RPMI8226 (cell line): ENCODE measurements at regions not wholly inside any gene's neighbourhood (a gene's known extent, or its start where the extent isn't known, plus 50 kb on each side); places are given as distances from the start of the nearest gene placed in this dataset.

Experiments used
- DNase-seq: peaks from one replicate; pipeline ENCODE4 v3.0.0-alpha.2; 2015

DNA sequence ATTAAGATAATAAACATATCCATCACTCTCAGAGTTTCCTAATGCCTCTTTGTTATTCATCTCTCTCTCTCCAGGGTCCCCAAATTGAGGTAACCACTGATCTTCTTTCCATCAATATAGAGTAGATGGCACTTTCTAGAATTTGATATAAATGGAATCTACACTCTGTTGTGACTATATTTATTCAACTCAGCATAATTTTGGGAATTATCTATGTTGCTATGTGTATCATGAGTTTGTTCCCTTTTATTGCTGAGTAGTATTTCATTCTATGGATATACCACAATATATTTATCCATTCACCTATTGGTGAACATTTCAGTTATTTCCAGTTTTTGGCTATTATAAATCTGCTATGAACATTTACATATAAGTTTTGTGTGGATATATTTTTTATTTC is 230.7 kb downstream of the HLX start:
- no peak for DNase-seq

DNA sequence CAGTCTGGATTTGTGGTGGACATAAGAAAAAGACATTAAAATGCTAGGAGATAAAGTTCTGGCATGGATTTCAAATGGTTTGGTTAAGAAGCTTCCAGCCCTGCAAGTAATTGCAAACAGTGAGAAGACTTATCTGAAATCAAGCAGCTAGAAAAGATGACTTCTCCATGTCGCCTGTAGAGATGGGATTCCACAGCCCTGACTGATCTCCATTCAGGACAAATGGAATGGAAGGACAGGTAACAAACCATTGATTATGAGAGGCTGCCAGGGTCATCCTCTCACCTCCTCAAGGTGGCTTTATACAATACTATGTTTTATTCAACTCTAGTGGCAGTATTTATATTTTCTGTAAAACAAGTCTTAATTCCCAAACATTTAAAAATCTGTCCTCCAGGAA is 237.9 kb downstream of the HLX start:
- DNase-seq, result no peak

DNA sequence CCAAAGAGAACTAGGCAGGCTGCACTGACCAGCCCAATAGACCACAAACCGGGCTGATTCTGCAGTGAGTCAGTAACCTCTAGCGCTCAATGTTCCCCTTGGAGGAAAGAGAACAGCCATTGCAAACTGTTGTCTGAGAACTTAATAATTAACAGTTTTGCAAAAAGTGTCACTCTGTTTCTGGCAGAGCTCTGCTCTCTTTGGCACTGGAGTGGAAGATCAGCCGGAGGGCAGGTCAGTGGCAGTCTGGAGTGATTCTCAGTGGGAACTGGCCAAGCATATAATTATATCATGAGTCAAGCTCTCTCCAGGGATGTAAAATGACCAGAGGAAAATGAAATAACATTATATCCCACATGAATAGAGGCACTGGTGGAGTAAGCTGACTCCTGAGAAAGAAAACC is 238.3 kb downstream of the HLX start:
- DNase-seq, result no peak

DNA sequence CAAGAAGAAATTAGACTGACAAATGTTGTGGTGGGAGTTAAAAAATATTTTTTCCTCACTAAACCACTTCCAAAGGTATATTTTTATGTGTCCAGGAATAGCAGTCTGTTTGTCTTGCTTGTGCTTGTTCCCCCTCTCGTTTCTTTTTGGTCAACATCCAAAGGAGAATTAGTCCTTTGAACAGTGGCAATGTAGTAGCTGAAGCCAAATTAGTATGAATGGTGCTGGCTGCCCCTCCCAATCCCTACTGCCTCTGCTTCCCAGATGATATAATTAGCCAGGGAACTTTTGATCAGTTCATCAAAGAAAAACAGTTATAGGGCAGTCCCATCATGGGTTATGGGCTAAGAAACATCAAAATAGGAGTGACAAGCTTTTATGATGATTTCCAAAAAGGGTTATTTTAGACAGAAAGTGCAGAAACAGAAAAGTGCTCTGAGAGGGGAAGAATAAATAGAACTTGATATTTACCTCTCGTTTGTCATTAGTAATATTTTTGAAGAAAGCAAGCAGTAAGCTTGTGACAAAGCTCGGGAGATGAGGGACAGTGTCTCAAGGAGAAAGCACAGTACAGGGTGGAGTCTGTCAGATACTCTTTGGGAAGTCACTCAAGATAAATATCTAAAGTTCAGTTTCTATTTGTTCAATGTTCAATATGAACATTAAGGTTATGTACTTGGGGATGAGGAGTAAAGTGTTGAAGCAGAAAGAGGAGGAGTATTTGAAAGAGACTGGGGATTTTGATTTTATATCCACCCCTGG is 239.1 kb downstream of the HLX start:
- DNase-seq, result no peak

DNA sequence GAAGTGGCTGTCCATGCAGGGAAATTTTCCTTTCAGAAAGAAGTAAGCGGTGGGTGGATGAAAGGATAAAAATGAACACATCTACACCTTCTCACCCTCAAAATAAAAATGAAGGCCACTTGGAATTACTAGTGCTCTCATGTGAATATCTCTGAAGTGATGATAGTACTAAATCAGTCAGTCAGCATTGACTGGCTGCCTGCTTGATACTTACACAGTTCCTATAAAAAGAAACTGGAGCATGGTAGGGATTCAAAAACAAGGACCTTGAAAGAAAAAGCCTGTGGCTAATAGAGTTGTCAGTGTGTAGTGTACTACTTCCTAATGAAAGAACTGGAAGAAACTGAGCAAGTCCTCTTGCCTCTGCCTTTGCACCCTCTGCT is 239.7 kb downstream of the HLX start:
- no peak for DNase-seq

DNA sequence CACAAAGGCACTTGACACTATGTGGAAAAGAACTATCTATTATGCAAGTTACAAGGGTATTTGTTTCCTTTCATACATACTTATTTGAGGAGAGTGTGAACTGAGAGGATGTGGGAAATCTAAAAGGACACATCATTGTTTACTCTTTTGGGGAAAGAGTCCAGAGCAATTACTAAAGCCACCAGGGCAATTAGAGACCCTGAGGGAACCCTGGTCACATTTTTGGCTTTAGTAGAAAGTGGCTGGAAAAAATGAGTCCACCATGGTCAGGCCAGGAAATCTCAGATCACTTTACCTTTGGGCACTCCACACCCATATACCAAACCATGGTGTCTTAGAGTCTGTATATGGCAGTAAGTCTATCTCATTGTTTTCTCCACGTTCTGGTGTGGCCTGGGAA is 243.3 kb downstream of the HLX start:
- no peak for DNase-seq

DNA sequence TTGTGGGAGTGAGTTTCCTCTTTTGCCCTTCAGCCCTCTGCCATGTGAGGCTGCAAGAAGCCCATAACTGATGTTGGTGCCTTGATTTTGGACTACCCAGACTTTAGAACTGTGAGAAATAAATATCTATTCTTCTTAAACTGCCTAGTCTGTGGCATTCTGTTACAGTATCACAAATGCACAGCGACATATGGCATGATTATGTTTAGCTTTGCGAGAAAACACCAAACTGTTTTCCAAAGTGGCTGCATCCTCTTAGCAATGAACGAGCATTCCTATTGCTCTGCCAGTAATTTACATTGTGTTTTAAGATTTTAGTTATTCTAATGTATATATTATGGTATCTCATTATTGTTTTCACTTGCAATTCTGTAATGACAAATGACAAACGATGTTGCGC is 246.7 kb downstream of the HLX start:
- DNase-seq, result no peak

DNA sequence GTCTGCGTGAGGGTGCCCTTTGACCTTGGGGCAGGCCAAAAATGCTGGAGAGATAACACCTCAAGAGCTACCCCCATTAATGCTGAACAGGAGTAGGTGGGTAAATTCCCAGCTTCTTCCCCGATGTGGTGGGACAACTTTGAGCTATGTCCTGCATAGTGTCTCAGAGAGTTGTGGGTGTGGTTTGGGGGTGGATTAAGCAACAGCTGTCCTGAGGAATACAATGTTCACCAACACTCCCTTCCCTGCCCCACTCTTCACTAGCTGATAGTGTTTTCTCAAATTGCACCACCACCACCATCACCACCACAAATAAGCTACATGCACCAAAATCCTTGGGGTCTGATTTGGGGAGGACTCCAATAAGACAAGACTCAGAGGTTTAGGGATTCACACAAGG is 258.4 kb downstream of the HLX start:
- DNase-seq, result no peak

DNA sequence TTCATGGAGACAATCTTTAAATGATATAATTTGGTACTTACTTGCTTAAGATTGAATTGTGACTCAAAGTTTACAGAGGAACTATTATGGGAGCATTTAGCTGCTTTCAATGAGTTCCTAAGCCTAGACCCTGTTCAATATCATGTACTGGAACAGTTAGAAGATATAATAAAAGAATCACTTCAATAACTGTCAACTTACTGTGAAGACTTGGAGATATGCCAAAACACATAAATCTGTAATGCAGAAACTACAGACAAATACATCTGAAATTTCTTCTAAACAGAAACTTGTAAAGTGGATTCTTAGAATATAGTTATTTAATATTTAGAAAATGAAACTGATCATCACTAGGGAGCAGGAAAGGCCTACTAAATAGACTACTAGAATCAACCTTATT is 259.3 kb downstream of the HLX start:
- DNase-seq, result no peak

DNA sequence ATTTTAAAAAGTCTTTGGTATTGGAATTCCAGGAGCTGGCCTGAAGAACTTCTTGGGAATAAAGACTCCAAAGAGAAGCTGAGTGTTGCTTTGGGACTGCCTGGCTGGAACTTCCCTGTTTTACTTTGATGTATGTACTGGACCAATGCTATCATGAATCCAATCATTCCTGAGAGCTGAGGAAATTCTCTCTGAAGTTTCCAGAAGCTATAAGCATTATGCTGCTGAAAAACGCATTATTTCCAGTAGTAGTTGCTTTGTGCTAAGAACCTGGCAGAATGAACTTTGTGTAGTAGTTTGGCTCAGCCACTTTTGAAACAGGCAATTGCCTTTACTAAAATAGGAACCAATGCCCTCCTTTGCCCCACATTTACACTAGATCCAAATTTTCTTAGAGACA is 260.7 kb downstream of the HLX start:
- DNase-seq, result no peak

DNA sequence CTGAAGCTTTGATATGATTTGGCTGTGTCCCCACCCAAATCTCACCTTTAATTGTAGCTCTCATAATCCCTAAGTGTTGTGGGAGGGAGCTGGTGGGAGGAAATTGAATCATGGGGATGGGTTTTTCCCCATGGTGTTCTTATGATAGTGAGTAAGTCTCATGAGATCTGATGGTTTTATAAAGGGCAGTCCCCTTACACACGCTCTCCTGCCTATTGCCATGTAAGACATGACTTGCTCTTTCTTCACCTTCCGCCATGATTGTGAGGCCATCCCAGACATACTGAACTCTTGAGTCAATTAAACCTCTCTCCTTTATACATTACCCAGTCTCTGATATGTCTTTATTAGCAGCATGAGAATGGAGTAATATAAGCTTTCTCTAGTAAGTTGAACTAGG is 261.9 kb downstream of the HLX start:
- DNase-seq, result no peak

DNA sequence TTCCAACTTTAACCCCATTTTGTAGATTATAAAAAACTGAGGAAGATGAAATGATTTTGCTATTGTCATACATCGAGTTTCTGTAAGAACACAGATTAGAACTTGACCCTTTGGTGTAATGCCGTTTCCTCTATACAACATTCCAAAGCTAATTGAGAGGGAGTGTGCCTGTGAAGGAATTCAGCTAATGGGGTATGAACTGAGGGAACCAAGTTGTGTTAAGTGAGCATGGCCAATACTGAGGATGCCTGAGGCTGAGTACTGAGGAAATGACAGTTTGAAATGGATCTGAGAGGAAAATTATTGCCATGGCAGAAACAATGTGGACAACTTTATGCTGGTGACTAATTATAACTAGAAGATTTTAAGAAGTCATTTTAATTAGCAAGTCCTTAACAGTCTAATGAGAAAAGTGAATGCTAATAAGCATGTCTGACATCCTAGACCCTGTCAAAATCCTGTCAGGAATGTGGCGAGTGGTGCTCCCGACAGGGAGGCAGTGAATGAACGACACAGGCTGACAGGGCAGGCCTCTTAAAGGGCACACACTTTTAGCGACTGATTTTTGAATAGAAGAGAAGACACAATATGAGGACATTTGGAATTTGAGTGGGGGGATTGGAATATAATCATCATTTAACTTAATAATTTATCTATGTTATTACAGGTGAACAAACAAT is 262.5 kb downstream of the HLX start:
- no peak for DNase-seq

DNA sequence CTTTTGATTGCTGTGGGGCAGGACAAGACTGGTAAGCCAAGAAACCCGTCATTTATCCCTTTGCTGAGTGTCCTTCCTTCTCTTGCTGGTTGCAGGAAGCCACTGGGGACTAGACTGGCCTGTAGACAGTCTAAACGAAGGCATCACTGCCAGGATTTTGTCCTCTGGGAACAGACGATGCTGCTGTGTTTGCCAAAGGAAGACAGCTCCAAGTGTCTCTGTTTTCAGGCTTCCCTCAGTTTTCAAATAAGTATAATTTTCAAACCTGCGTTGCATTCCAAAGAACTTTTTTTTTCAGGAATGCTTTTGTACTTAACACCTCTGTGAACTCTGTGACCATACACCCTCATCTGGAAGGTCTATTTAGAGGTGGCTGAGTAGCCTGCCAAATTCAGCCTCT is 269.4 kb downstream of the HLX start:
- no peak for DNase-seq

DNA sequence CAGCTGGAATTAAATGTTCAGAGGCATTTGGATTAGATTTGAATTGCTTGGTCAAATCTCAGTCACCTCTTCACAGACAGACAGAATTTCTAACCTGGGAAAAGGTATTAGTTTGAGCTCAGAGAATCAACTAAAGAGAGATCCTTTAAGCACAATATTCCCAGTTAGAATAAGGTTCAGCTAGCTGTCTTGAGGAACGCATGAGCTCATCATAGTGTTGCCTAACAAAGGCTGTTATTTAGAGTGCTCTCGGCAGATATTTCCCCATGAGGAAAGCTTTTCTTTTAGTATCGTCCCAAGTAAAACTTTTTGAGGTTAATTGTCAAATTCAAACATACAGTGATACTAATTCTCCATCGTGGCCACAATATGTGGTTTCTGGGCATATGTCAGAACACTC is 269.9 kb downstream of the HLX start:
- DNase-seq, result no peak

DNA sequence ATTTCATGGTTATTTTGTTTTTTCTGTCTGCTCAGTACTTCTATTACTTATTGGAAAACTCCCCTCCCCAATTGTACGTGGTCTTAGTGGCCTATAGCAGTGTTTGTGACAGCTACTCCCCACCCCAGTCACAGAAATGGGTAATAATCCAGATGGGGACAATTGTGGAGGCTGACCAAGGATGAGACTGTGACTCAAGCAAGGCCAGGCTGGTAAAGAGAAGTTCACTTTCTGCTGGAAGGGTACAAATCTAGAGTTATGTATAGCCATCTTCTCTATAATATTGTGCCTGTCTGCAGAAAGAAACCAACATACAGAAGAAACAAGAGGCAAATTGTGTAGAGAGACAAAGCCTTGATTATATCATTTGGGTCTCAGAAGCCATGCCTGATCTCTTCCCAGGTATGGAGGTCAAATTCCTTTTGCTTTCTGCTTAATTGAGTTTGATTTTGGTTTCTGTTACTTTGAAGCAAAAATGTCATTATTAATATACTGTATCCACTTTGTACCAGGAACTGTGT is 270.4 kb downstream of the HLX start:
- no peak for DNase-seq

DNA sequence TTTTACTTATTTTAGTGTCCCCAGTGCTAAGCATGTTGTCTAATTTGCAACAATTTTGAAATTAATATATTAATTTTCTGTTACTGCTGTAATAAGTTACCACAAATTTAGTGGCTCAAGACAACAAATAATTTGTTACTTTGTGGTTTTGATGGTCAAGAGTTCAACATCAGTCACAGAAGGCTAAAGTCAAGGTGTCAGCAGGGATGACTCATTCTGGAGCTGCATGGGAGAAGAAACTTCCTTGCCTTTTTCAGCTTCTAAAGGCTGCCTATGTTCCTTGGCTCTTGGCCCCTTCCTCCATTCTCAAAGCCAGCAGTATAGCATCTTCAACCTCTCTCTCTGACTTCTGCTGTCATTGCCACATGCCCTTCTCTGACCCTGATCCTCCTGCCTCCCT is 271.8 kb downstream of the HLX start:
- no peak for DNase-seq

DNA sequence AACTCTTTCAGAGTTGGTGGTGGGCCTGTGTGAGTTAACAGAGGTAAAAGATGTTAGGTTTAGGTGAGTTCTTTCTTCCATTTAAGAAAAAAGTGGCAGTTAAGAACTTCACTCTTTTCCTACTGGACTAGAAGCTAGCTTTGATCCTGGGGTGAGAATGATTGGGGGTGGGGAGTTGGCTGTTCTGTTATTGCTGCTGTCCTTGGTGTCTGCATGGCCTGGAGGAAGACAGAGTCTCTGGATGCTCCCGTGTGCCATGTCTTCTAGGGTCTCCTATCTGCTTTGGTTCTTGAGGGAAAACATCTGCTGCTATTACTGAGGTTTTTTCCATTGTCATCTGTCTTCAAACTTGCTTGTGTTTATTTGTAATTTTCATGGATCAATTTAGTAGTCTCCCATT is 275.7 kb downstream of the HLX start:
- DNase-seq, result no peak

DNA sequence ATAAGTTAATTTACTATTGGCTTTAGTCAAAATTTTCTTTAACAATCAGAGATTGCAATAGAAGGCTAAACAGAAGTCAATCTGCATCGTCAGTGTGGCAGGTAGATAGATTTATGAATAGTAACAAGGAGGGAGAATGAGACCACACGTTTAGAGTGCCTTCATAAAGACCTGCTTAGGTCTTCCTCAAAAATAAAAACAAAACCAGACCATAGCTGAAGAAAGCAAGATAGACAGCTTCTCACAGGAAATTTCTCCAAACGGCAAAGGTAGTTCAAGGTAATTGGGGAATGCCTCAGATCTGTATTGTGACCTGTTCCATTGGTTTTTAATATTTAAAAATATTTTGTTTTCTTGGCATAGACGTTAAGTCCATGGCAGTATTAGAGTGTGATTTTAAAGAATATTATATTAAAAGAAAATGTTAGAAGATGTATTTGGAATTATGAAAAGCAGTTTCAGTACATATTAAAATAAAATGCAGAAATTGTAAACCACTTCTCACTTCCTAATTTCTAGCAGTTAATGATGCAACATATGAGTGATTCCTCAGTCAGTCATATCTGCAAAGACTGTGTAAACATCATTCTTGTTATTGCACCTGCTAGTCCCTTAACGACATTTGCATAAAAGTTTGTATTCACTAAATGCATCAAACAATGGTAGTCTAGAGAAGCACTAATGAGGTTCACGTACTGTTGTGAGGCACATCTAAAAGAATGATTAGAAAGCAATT is 278.0 kb downstream of the HLX start:
- DNase-seq, result no peak

DNA sequence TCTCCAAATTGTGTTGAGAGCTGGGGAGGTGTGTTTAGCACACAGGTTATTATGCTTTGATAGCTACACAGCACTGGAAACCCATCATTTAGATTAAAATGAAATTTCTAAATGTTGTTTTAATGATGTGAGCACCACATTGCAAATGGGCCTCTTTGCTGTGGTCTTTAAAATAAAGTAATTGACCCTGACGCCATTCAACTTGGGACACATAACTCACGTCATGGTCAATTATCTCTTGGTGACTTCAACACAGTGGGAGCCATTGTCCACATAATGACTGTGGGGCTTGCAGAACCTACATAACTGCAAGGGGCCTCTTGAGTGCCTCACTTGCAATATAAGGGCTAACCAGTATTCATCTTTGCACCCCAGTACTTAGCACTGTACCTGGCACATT is 280.4 kb downstream of the HLX start:
- DNase-seq, result no peak

DNA sequence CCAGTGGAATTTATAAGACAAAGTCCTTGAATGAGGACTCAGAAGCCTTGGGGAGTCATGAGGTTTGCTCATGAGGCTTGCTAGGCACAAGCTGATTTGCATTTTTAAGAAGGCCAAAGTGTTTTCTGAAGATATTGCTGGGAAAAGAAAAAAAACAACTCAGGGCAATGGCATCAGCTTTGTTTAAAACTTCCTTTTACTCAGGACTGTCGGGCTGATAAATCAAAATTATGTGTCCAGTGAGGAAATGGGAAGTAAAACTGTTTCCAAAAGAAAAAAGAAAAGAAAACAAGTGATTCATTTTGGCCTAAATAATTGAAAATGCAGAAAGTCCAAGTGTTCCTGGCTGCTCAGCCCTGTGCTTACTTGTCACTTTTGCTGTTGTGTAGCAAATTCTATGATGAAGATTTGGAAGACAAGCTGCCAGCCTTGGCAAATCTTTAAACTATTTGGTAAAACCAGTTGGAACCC is 282.4 kb downstream of the HLX start:
- no peak for DNase-seq

DNA sequence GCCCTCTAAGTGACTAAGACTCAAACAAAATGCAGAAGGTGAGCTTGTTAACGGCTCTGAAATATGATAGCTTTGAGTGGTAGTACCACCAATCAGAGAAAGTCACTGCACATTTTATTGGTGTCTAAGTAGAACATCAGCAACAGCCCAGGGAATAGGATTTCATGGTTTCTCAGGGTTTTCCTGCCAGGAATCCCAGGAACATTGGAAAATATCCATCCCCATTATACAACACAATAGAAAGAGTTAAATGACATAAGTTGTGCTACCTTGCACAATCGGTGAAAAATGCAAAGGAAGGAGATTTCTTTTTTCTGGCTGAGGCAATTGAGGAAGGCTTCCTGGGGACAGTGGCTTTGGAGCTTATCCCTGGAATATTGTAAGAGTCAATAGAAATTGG is 283.1 kb downstream of the HLX start:
- no peak for DNase-seq

DNA sequence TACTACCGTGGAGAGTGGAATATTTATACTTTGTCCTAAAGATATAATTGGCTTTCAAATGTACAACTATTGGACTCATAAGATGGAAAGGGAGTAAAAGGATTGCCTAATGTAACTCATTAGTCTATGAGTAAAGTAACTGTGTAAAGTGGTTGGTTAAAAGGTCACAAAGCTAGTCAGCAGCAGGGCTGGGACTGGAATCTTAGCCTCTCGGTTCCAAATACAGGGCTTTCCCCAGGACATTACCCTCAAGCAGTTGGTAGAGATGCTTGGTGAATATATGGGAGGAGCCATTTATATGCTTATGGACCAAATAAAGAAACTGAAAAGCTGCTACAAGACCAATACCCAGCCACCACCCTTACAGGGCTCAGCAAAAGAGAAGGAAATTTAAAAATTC is 283.7 kb downstream of the HLX start:
- no peak for DNase-seq

DNA sequence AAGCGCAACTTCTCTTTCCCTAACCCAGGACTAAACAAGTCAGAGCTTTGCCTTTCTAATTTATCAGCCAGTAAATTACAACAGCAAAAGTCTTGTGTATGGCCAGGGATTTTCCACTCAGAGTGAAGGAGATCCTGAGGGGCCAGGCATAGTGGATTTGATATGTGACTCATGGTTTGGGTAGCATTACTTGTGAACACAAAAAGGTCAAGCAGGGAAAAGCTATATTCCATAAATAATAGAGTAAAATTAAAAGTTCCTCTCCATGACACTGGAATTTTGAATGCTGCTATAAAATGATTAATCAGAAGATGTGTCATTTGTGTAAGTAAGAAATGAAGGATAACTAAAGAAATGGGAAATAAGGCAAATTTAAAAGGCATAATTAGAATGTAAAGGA is 284.8 kb downstream of the HLX start:
- no peak for DNase-seq
